ENCODE measurements at regions not wholly inside any gene's neighbourhood (a gene's known extent, or its start where the extent isn't known, plus 50 kb on each side); places are given as distances from the start of the nearest gene placed in this dataset.

- TF ChIP-seq CTCF (conservative IDR thresholded peaks at IDR 0.05; ENCODE audit: low read depth, low read length) = no peak
- DNase-seq (ENCODE audit: low read depth) = no peak
Measured at GRCh38 chr2:104262714-104263113, 591.2 kb upstream of the POU3F3 start.

GRCh38 chr2:104279646-104280045 is 574.3 kb upstream of the POU3F3 start:
- no peak for DNase-seq (ENCODE audit: low read depth)
- no peak for TF ChIP-seq CTCF (conservative IDR thresholded peaks at IDR 0.05; ENCODE audit: low read depth, low read length)
- H3K4me3 ChIP-seq (ENCODE audit: low read depth, low read length) = no peak overlapping the region

More at GRCh38 chr2:104262714-104263113, 591.2 kb upstream of the POU3F3 start:
- no peak overlapping the region for H3K4me3 ChIP-seq (ENCODE audit: low read depth, low read length)

- TF ChIP-seq CTCF (conservative IDR thresholded peaks at IDR 0.05; ENCODE audit: low read depth, low read length) = no peak
- no peak overlapping the region for H3K4me3 ChIP-seq (ENCODE audit: low read depth, low read length)
- no peak for DNase-seq (ENCODE audit: low read depth)
Measured at GRCh38 chr2:104280216-104280615, 573.7 kb upstream of the POU3F3 start.

- DNase-seq (ENCODE audit: low read depth) = no peak
- no peak overlapping the region for H3K4me3 ChIP-seq (ENCODE audit: low read depth, low read length)
- no peak for TF ChIP-seq CTCF (conservative IDR thresholded peaks at IDR 0.05; ENCODE audit: low read depth, low read length)
Measured at GRCh38 chr2:104286841-104287240, 567.1 kb upstream of the POU3F3 start.

- DNase-seq (ENCODE audit: low read depth) = no peak
- no peak overlapping the region for H3K4me3 ChIP-seq (ENCODE audit: low read depth, low read length)
- no peak for TF ChIP-seq CTCF (conservative IDR thresholded peaks at IDR 0.05; ENCODE audit: low read depth, low read length)
Measured at GRCh38 chr2:104289651-104290565, 564.0 kb upstream of the POU3F3 start.

GRCh38 chr2:104290566-104290891 is 563.4 kb upstream of the POU3F3 start:
- TF ChIP-seq CTCF (conservative IDR thresholded peaks at IDR 0.05; ENCODE audit: low read depth, low read length) = no peak
- DNase-seq (ENCODE audit: low read depth) = no peak
- H3K4me3 ChIP-seq (ENCODE audit: low read depth, low read length) = no peak overlapping the region

GRCh38 chr2:104312684-104313083 is 541.2 kb upstream of the POU3F3 start:
- TF ChIP-seq CTCF (conservative IDR thresholded peaks at IDR 0.05; ENCODE audit: low read depth, low read length) = no peak
- no peak overlapping the region for H3K4me3 ChIP-seq (ENCODE audit: low read depth, low read length)
- DNase-seq (ENCODE audit: low read depth) = no peak

Measured in choroid plexus epithelial cell (primary cell).